HG03135 (cell line): ENCODE measurements at regions not wholly inside any gene's neighbourhood (a gene's known extent, or its start where the extent isn't known, plus 50 kb on each side); places are given as distances from the start of the nearest gene placed in this dataset.
"Not testable (repeated sequence)": the region's sequence is repeated elsewhere in the genome, so short reads cannot be mapped to it uniquely, and the experiment has no call there.

Experiments
- ATAC-seq: cut with Tn5 transposase; IDR thresholded peaks from one replicate; pipeline ENCODE4 v1.9.1; 2021; ENCODE audit warnings: mild to moderate bottlenecking, moderate library complexity; ENCODE audit not compliant: unreplicated experiment

DNA sequence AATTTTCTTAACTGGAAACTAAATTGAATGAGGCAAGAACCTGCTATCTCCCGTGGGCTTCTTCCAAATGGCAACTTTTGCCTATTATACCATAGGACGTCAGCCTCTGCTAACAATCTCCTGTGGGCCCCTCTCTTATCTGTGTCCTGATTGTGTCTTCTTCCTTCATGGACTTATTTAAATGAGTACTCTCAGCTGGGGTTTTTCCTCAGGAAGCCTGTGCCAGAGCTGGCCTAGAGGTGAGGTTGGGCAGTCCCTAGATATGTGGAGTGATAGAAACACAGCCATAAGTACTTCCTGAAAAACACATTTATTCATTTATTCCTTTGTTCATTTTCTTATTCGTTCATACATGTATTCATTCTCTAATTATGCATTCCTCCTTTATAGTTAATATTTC lies 712.5 kb upstream of the SLIT2 start:
- no peak for ATAC-seq

DNA sequence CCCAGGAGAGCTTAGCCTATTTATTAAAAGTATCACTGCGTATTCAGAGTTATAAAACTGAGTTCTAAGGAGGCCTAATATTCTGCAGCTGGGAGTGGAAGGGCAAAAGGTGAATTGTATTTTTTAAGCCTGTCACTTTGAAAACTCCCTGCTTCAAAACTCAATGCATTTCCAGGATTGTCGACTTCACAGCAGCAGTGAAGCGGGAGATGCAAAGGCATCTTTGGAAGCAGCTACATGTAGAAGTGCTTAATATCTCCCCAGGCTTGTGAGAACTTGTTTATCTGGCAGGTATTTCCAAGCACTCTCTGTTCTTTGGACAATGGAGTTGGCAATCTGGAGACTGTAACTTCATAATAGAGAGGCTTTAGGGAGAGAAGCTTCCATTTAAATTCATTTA lies 717.5 kb upstream of the SLIT2 start:
- no peak for ATAC-seq

DNA sequence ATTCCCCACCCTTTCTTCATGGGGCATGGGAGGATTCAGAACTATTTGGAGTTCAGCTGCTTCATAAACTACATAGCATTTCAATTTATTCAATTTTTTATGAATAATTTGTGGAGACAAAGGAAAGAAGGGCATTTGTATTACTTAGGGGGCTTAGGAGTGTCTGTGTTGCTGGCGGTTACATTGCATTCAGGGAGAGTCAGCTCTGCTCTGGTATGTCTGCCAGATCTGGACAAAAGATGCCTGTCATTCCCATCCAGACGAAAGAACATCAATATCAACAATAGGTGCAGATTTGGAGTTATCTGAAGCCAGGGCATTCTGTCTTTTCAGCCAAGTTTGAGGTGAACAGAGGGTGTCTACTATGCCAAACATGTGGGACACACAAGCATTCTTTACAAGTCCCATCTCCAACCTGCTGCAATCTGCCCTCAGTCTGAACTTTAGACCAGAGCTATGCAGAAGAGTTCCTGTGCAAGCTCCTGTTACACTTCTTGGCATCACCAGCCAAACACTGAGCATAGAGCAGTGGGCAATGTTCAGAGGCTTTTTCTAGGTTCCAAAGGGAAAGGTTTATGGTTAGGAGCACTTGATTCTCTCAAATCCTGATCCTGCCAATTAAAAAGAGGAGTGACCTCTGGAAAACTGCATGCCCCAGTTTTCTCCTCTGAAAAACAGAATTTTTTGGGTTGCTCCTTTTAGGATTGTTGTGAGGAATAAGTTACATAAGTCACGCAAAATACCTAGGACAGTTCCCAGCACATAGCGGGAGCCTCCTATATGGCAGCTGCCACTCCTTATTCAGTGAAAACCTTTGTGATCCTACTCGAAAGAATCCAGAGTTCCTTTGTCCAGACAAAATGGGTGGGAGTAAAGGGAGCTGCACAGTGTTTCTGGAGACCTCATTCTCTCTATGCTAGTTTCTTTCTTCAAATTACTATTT lies 719.5 kb upstream of the SLIT2 start:
- no peak for ATAC-seq

DNA sequence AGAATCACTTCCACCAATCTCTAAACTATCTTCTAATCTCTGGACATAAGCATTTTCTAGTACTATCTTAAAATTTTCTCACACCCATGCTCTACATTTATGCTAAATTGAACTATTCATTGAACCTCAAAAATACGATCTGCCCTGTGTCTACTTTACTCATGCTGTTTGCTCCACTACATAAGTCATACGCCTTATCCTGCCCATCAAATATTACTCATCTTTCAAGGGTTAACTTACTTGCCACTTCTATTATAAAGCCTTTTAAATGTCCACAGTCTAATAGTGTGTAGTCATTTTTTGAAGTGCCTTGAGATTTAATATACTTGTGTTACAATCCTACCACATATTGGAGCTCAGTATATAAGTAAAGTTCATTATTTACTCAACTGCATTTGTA lies 727.7 kb upstream of the SLIT2 start:
- ATAC-seq: no peak

DNA sequence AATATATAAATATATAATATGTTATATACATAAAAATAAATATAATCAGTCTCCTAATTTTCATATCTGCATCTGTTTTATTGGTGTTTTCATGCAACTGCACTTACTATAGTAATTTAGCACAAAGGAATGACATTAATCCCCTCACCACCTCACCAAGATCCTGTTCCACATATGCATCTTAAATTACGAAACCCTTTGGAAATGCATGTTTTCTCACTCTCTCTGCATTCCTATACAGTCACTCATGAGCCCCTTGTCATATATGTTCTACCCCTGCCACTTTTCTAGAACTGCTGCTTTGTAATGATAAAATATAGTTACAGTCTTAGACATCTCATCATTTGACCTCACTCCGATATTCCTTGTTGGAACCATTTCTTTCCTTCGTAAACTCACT lies 728.7 kb upstream of the SLIT2 start:
- no peak for ATAC-seq

DNA sequence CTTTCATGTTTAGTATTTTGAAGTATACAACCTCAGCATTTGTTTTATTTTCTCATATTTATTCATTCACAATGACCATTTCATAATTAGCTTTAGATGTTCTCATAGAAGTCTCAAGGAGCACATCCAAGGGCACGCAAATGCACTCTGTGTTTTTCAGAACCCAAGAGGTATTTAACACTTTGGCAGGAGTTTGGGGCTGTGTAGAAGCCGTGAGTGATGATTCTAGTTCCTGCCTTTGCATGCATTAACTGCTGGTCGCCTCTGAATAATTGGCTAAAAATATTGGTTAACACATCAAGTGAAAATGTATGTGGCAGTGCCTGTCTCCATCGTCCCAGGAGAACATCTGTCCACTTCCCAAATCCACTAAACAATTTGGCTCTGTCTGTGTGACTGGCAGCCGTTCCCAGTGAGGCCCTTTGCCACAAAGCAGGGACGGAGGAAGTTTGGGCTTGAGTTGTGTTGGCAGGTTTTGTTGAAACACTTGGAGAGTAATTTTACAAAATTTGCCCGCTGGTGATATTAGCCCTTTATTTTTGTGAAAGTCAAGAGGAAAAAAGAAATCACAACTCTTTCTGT lies 730.7 kb upstream of the SLIT2 start:
- ATAC-seq: no peak

DNA sequence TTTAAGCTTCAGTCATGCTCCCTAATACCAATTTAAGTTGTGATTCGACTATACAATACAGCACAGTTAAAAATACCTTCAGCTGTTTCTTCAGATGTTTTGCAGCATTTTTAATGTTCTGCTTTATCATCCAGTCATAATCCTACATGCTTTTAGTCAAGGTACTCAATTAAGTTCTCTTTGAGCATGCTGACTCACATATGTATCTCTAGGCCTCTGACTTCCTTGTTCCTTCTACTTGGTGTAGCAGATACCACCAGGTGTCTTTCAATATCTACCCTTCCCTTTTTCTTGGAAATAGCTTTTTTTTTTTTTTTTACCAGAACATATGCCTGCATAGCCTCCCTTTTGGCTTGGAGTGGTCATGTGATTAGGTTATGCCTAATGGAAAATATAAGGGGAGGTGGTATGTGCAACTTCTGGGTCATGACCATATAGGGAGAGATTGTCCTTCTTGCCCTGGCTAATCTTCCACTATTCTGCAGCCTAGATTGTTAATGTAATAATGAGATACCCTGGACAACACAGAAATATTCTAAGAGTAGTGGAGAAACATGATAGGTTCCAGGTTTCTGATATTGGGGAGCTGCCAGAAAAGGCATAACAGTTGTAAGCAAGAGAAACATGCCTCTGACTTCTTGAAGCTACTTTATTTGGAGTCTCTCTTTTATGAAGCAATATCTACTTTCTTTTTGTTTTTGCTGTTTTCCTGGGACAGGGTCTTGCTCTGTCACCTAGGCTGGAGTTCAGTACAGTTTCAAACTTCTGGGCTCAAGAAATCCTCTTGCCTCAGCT lies 737.2 kb upstream of the SLIT2 start:
- ATAC-seq: no peak

DNA sequence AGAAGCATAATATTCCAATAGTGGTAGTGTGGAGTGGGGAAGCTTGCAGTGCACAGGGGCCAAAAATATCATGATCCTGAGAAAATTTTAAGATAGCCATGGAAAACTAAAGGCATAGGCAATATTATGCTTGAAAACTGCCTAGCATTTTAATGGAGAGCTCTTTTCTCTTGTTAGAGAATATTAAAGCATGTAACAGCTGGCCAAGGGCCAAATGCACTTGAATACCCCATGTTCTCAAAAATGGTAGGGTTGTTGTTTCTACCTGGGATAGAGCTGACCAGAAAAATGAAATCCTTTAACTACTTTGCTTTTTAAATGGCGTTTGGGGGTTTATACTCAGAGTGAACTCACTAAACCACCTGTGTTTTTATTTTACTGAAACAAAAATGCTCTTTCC lies 739.6 kb upstream of the SLIT2 start:
- no peak for ATAC-seq

DNA sequence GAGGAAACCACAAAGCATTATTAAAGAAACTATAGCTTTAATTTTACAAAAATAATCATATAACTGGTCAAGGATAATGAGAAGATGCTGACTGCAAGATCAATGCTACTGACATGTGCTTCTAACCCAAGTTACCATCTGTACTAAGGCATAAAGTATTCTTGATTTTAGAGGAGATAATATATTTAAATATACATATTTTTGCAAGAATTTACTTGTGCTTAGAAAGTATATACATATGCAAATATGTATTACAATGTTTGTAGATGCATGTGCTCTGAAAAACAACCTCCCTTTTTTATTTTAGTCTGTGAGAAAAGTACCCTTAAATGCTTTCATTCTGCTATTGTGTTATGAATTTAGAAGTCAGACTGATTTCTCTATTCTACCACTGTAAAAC lies 740.7 kb upstream of the SLIT2 start:
- ATAC-seq: no peak

DNA sequence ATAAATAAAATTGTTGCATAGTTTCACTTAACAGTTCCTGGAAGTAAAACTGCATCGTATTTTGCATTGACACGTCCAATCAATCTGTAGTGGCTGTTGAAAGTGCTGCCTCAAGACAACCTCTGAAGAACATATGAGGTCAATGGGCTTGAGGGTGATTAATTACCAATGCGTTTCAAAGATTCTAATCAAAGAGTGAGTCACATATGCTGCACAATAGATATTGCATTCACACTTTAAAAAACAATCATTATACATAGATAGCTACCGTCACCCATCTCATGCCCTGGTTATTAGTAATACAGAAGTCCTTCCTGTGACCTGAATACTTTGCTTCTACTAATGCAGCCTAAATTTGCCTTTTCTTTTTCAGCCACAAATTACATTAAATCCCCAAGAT lies 743.3 kb upstream of the SLIT2 start:
- no peak for ATAC-seq

DNA sequence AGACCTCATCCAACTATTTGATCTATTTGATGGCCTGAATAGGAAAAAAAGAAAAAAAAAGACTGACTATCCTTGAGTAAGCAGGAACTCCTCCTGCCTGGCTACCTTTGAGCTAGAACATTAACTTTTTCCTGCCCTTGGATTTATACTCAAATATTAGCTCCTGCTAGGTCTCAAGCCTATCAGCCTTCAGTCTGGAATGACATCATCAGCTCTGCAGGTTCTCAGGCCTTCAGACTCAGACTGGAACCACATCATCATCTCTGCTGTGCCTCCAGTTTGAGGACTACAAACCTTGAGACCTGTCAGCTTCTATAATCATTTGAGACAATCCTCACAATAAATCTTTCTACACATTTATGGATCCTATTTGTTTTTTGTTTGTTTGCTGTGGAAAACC lies 754.0 kb upstream of the SLIT2 start:
- no peak for ATAC-seq

DNA sequence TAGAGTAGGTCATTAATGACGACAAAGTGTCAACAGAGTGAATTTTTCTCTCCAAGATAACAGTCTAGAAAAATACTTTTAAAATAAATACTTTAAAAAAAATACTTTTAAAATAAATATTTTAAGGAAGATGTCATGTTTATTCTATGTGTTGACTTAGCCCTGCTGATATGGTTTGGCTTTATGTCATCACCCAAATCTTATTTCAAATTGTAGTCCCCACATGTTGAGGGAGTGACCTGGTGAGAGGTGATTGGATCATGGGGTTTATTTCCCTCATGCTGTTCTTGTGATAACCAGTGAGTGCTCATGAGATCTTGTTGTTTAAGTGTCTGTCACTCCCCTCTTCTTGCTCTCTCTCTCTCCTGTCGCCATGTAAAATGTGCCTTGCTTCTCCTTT lies 754.9 kb upstream of the SLIT2 start:
- ATAC-seq: no peak

DNA sequence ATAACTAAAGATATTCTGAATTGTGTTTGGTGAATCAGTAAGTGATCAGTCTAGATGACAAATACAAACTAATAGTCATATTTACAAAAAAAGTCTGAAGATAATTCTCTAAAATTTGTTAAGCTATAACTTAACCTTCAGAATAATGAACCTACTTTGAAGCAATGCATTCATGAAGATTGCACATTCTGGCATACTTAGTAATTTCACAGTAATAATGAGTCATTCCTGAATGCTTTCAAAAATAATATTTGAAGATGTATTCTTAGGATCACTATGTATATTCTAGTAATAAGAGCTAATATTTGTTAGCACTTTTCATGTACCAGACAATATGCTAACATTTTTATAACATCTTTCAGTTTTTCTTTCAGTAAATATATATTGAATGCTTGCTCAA lies 756.7 kb upstream of the SLIT2 start:
- no peak for ATAC-seq

DNA sequence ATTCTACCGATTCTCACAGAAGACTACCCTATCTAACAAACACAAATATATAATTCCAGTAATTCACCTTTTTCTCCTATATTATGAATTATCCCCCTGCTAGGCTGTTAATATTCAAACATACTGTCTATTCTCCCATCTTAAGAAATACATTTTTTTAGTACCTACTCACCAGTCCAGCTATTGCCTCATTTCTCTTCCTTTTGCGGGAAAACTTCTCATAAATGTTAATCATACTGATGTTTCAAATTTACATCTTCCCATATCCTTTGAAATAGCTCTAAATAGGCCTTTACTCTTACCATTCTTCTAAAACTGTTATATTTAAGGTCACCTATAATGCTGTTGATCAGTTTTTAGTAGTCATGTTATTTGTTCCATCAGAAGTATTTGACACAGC lies 759.1 kb upstream of the SLIT2 start:
- ATAC-seq: no peak

DNA sequence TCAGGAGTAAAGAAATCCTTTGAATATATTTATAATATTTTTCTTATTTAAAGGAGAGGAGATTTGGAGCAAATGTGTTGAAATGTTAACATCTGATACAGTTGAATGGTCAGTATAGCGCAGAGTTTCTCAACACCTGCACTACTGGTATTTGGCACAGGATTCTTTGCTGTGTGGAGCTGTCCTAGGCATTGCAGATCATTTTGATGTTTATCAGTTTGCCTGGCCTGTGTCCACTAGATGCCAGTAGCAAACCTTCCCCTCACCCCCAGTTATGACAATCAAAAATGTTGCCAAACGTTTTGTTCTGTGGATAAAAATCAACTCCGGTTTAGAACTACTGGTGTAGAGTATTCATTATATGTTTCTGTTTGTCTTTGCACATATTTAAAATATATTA lies 765.3 kb upstream of the SLIT2 start:
- ATAC-seq: no peak

DNA sequence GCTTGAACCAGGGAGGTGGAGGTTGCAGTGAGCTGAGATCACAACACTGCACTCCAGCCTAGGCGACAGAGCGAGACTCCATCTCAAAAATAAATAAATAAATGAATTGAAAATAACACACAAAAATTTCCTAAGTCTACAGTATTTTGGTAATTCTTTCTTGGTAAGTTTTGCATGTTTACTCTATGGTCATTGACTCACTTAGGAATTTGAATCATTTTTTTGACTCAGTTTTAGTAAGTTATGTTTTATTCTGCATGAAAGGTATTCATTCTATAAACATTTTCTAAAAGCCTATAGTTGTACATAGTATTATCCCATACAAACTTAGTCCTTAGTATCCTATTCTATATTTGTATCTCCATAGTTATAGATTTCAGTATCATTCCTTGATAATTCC lies 772.9 kb upstream of the SLIT2 start:
- no peak for ATAC-seq

DNA sequence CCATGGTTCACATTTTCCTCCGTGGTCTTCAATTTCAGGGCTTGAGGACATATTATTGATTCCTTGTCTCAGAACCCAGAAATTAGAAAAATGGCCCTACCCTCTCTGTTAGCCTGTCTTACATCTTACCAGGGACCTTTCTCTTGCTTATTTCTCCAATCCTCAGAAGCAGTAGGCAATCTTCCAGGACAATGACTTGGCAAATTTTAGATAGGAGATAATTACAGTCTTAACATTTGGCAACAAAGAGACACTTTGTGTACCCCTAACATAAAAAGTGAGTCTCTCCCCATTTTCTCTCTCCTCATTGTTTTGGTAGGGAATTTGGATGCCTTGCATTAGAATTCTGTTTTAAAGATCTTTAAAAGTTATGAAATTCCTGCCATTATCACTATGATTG lies 778.1 kb upstream of the SLIT2 start:
- ATAC-seq: no peak

DNA sequence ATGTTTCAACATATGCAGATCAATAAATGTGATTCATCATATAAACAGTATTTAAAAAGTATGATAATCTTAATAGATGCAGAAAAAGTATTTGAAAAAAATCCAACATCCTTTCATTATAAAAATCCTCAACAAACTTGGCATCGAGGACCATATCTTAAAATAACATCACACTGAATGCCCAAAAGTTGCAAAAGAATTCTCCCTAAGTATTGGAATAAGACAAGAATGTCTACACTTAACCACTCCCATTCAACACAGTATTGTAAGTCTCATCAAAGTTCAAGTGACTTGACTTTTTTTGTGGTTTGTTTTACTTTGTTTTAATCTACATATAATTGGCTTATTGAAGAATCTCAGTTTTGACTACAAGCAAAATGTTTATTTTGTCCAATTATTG lies 779.0 kb upstream of the SLIT2 start:
- no peak for ATAC-seq

DNA sequence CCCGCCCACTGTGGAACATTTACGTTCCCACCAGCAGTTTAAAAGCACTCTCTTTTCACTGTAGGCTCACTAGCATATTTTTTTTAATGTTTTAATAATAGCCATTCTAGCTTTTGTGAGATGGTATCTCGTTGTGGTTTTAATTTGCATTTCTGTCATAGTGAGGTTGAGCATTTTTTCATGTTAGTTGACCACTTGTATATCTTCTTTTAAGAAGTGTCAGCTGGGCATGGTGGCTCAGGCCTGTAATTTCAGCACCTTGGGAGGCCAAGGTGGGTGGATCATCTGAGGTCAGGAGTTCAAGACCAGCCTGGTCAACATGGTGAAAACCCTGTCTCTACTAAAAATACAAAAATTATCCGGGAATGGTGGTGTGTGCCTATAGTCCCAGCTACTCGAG lies 781.7 kb upstream of the SLIT2 start:
- ATAC-seq: not testable (repeated sequence)

DNA sequence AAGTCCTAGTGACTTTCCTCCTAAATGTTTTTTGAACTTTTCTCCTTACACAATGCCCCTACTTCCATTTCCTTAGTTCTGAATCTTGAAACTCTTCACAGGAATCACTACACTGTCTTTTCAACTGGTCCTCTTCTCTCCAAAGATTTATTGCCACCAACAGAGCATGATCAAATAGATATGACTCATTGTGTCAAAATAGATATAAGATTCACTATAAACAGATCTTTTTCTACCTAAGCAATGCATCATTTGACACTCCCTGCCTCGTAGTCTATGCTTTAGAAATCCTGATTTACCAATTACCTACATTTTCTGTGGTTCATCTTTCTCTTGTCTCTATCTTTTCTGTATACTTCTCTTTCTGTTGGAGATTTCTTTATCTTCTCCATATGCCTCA lies 789.6 kb upstream of the SLIT2 start:
- ATAC-seq: no peak

DNA sequence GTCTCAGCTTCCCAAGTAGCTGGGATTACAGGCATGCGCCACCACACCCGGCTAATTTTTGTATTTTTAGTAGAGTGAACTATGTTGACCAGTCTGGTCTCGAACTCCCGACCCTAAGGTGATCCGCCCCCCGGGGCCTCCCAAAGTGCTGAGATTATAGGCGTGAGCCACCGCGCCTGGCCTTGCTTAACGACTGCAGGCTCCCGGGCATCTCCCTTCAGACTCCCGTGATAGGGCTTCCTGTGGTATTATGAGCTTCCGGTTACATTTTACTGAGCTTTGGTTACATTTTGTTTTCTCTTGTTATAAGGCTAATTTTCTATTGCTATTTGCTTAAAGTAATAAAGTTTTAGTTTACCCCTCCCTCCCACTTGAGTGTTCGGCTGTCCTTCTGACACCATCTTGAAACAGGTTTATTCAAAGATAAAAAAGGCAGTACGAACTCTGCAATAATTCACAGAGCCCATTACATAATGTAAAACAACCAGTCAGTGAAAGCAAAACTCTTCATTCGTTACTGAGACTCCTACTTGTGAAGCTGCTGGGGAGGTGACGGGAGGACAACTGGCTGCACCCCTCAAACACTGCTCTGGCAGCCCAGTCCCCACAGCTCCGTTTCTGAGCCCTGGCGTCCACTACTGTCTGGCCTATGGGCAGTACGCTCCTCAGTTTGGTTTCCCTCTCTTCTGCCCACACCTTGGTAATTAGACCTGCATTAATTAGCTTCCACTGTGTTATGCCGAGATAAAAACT lies 795.7 kb upstream of the SLIT2 start:
- ATAC-seq: no peak
